Endothelial cell (in vitro differentiated cells): ENCODE measurements at regions not wholly inside any gene's neighbourhood (a gene's known extent, or its start where the extent isn't known, plus 50 kb on each side); places are given as distances from the start of the nearest gene placed in this dataset.
"Not testable (repeated sequence)": the region's sequence is repeated elsewhere in the genome, so short reads cannot be mapped to it uniquely, and the experiment has no call there.

Experiments used
- DNase-seq: peaks from one replicate; pipeline ENCODE4 v3.0.0; 2021; ENCODE audit warnings: low spot score
- H3K27ac Mint-ChIP-seq: one replicate; pipeline ENCODE4 v1.8.0; 2021; ENCODE audit warnings: mixed read lengths, inconsistent platforms; ENCODE audit not compliant: unreplicated experiment
- H3K27me3 Mint-ChIP-seq: one replicate; pipeline ENCODE4 v1.8.0; 2021; ENCODE audit warnings: mild to moderate bottlenecking, moderate library complexity, mixed read lengths, inconsistent platforms; ENCODE audit not compliant: unreplicated experiment
- H3K36me3 Mint-ChIP-seq: one replicate; pipeline ENCODE4 v1.8.0; 2021; ENCODE audit warnings: mild to moderate bottlenecking, low read depth, mixed read lengths, inconsistent platforms; ENCODE audit not compliant: unreplicated experiment
- H3K4me1 Mint-ChIP-seq: one replicate; pipeline ENCODE4 v1.8.0; 2021; ENCODE audit warnings: mild to moderate bottlenecking, mixed read lengths, inconsistent platforms; ENCODE audit not compliant: unreplicated experiment
- H3K4me3 Mint-ChIP-seq: one replicate; pipeline ENCODE4 v1.8.0; 2021; ENCODE audit warnings: mild to moderate bottlenecking, mixed read lengths, inconsistent platforms; ENCODE audit not compliant: unreplicated experiment
- H3K9me3 Mint-ChIP-seq: one replicate; pipeline ENCODE4 v1.8.0; 2021; ENCODE audit warnings: mixed read lengths, inconsistent platforms; ENCODE audit not compliant: unreplicated experiment
- TF ChIP-seq, protein P1 (sequence below): fragments of 200-600 bp; sonication (generic); IDR thresholded peaks from one replicate; pipeline ENCODE4 v1.5.0; 2021; ENCODE audit warnings: antibody characterized with exemption; ENCODE audit not compliant: unreplicated experiment

DNA sequence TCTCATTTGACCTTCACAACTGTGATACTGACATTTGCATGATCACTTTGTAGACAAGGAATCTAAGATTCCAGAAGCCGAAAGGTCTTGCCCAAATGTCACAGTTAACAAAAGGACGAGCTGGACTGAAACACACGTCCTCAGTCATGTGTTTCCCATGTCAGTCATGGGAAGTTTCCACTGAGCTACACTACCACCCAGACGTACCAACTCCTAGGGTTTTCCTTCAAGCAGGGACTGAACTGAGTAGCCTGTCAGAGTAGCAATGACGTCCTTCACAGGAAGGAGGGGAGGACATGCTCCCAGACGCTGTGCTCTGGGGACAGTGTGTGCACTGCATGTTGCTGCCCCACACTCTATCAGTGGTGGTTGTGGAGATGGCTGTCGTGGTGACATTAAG, 215.8 kb upstream of the SMLR1 start:
- no peaks in the 10 kb centered on the region for H3K4me1 Mint-ChIP-seq
- TF ChIP-seq, protein P1, sequence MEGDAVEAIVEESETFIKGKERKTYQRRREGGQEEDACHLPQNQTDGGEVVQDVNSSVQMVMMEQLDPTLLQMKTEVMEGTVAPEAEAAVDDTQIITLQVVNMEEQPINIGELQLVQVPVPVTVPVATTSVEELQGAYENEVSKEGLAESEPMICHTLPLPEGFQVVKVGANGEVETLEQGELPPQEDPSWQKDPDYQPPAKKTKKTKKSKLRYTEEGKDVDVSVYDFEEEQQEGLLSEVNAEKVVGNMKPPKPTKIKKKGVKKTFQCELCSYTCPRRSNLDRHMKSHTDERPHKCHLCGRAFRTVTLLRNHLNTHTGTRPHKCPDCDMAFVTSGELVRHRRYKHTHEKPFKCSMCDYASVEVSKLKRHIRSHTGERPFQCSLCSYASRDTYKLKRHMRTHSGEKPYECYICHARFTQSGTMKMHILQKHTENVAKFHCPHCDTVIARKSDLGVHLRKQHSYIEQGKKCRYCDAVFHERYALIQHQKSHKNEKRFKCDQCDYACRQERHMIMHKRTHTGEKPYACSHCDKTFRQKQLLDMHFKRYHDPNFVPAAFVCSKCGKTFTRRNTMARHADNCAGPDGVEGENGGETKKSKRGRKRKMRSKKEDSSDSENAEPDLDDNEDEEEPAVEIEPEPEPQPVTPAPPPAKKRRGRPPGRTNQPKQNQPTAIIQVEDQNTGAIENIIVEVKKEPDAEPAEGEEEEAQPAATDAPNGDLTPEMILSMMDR: no peak
- H3K9me3 Mint-ChIP-seq: no peaks in the 10 kb centered on the region
- no peak overlapping the region for H3K4me3 Mint-ChIP-seq
- H3K27me3 Mint-ChIP-seq: no peaks in the 10 kb centered on the region
- no peak overlapping the region for H3K27ac Mint-ChIP-seq
- no peak for DNase-seq
- H3K36me3 Mint-ChIP-seq: no peaks in the 10 kb centered on the region

DNA sequence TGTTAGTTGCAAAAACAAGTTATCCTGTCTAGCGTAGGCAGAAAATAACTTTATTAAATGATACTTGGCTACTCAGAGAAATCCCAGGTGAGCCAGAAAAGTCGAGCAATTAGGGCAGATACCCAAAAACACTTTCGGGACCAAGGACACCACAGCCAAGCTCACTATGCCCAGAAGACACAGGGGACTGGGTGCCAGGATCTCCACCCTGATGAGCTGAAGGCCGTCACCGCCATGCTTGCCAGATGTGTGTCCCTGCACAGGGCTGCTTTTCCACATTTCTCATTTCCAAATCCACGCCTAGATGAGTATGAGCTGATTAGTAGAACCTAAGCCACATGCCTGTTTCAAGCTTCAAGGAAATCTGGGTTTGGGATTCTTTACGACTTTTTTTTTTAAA, 214.0 kb upstream of the SMLR1 start:
- no peak overlapping the region for H3K4me3 Mint-ChIP-seq
- H3K4me1 Mint-ChIP-seq: no peaks in the 10 kb centered on the region
- H3K27ac Mint-ChIP-seq: no peak overlapping the region
- H3K9me3 Mint-ChIP-seq: no peaks in the 10 kb centered on the region
- H3K27me3 Mint-ChIP-seq: no peaks in the 10 kb centered on the region
- DNase-seq: no peak
- TF ChIP-seq, protein P1: no peak
- H3K36me3 Mint-ChIP-seq: no peaks in the 10 kb centered on the region

DNA sequence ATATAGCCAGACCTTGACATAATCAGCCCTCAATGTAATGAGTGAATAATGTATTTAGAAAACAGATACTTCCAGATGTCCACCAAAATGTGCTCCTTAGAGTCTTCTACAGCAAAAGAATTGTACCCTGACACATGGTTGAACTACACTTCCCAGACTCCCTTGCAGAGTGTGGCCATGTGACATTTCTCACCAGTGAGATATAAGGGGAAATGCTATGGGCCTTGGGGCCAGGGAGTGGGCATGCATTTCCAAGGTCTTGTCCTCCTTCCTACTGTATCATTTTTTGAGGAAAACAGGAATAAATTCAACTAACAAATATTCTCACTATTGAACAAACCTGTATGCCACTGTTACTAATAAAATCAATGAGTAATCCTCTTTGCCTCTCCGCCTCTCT, 211.4 kb upstream of the SMLR1 start:
- no peaks in the 10 kb centered on the region for H3K9me3 Mint-ChIP-seq
- DNase-seq: no peak
- no peak overlapping the region for H3K4me3 Mint-ChIP-seq
- H3K27ac Mint-ChIP-seq: no peak overlapping the region
- TF ChIP-seq, protein P1: no peak
- no peaks in the 10 kb centered on the region for H3K4me1 Mint-ChIP-seq
- H3K27me3 Mint-ChIP-seq: no peaks in the 10 kb centered on the region
- H3K36me3 Mint-ChIP-seq: no peaks in the 10 kb centered on the region

DNA sequence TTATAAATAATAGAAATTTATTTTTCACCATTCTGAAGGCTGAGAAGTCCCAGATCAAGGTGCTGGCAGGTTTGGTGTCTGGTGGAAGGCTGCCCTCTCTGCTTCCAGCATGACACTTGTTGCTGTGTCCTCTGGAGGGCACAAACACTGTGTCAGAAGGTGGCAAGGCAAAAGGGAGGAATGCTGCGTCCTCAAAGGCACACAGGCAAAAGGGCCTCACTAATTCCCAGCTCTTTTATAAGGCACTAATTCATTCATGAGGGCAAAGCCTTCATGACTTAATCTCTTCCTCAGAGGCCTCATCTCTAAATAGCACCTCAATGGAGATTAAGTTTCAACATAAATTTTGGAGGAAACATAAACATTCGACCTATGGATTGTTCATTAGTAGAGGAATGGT, 209.5 kb upstream of the SMLR1 start:
- Mint-ChIP-seq H3K9me3 (no peaks in the 10 kb centered on the region), H3K4me1 (no peaks in the 10 kb centered on the region), H3K27ac (no peak overlapping the region), H3K4me3 (no peak overlapping the region), H3K36me3 (no peaks in the 10 kb centered on the region), H3K27me3 (no peaks in the 10 kb centered on the region)
- TF ChIP-seq, protein P1: no peak
- no peak for DNase-seq

DNA sequence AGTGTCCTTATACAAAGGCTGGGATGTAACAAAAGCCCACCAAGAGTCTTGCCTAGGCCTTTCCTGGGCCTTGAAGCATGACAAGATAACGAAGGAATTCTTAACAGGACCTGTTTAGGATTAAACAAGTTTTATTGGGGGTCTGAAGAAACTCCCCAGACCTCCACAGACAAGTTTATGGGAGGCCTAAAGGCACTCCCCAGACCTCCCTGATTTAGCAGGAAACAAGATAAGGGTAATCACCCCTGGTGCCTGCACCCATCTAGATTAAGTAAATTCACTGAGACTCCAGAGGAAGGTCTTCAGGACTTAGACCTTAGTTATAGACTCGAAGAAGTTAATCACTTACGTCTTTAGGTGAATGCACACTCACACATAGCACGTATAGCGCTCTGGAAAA, 208.4 kb upstream of the SMLR1 start:
- not testable (repeated sequence) for H3K27ac Mint-ChIP-seq, H3K36me3 Mint-ChIP-seq

GRCh38 chr6:130620338-130620781, 206.8 kb upstream of the SMLR1 start:
- H3K36me3 Mint-ChIP-seq: no peaks in the 10 kb centered on the region
- H3K4me3 Mint-ChIP-seq: no peak overlapping the region
- H3K27me3 Mint-ChIP-seq: no peaks in the 10 kb centered on the region
- no peaks in the 10 kb centered on the region for H3K9me3 Mint-ChIP-seq
- no peak for DNase-seq
- H3K4me1 Mint-ChIP-seq: no peaks in the 10 kb centered on the region
- no peak overlapping the region for H3K27ac Mint-ChIP-seq
- TF ChIP-seq, protein P1: no peak

More for the DNA sequence above, 208.4 kb upstream of the SMLR1 start:
- not testable (repeated sequence) for H3K4me3 Mint-ChIP-seq, H3K27me3 Mint-ChIP-seq, H3K4me1 Mint-ChIP-seq, H3K9me3 Mint-ChIP-seq, DNase-seq
